ENCODE measurements at regions not wholly inside any gene's neighbourhood (a gene's known extent, or its start where the extent isn't known, plus 50 kb on each side); places are given as distances from the start of the nearest gene placed in this dataset.

DNA sequence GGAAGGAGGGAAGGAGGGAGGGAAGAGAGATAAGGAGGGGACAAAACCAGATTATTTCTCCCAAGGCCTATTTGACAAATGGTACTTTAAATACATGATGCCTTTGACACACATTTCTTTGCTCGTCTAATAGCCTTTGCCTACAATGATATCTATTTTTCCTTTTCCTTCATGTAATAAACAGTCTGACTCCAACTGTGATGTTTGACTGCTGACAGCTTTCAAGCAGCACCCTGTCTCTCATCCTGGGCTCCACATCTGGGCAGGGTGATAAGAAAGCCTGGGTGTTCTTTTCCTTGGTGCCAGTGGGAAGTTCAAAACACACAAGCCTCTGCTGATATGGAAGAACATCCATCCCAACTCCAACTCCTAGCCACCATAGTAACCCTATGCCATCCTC lies 1277.7 kb upstream of the NXPH2 start:
- DNase-seq = no peak

DNA sequence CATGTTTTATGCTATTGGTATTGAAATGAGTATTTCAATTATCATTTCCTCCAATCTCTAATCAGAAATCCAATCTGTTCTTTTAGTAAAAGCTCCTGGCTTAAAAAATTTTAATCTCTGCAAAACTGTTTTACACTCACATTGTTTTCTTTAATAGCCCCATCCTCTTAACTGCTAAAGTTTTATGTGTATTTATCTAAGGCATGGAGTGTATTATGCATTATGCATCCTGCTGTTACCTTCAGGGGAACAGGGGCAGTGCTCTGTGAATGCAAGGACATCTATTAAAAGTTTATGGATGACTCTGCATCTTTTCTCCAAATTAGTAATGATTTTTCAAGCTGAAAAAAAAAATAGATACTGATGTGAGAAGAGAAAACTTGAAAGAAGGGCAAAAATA lies 1261.6 kb upstream of the NXPH2 start:
- no peak for DNase-seq

DNA sequence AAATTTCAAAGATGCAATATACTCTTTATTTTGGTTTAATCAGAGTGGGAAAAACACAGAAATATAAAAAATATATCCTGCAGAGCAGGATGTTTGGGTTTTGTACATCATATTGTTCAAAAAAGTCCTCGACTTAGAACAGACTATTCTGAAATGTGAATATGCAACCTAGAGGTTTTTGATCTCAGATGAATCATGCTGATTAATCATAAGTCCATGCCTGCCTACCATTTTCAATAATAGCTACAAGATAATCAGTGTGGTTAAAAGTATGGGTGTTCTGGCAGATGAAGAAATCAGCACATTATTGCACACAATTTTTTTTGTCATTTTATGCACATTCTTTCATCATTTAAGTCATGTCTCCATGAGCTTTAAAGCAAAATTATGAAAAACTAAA lies 1261.0 kb upstream of the NXPH2 start:
- no peak for DNase-seq

DNA sequence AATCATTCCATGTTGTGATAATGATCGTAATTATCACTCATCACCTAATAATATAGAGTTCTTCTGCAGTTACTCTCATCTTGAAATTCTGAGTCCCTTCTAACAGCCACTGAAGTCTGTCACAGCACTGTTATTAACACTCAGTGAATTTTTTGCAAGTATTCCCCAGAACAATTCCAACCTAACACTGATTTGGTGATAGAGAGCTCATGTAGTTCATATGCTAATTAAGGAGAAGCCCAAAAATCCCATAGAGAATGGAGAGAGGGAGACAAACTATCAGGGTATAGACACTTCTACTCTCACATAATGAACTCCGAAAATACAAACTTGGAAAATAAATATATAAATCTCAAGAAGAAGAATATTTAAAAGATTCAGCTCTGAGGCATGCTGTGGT lies 1253.4 kb upstream of the NXPH2 start:
- no peak for DNase-seq

DNA sequence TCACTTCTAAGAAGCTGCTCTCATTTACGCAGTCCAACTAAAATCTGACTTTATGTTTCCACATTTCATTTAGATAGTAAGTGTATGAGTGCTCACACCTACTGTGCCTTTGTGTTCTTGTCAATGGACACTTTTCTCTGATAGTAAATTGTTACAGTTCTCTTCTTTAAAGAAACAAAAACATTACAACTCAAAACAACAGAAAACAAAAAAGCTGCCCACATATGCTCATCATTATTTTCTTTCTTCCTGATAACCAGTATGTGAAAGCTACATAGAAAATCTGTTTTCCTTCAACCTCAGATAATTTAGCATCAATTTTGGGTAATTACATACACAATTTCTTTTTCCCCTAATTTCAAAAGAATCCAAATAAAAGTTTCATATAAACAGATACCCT lies 1247.8 kb upstream of the NXPH2 start:
- no peak for DNase-seq

DNA sequence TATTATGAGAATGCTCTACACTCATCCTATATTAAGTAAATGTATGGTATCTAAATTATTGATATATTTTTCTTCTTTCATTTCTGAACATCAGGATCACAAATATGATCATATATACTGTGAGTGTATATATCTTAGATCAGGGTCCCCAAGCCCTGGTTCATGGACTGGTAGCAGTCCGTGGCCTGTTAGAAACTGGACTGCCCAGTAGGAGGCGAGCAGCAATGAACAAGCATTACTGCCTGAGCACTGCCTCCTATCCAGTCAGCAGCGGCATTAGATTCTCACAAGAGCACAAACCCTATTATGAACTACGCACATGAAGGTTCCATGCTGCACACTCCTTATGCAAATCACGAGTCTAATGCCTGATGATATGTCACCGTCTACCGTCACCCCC lies 1247.1 kb upstream of the NXPH2 start:
- DNase-seq = no peak

DNA sequence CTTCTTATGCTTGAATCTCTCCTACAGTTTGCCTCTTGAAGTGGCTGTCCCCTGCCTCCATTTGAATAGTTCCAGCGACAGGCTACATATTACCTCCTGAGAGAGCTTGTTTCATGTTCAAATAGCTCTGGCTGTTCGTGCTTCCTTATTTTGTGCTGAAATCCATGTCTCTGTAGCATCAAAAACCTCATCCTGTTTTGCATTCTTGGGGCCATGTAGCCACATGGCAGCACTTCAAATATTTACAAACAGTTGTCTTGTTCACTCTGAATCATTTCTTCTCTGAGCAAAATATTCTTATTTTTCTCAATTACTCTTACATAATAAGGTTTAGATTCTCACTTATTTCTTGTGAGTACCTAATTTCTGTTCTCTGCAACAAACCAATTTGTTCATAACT lies 1243.1 kb upstream of the NXPH2 start:
- DNase-seq = no peak

DNA sequence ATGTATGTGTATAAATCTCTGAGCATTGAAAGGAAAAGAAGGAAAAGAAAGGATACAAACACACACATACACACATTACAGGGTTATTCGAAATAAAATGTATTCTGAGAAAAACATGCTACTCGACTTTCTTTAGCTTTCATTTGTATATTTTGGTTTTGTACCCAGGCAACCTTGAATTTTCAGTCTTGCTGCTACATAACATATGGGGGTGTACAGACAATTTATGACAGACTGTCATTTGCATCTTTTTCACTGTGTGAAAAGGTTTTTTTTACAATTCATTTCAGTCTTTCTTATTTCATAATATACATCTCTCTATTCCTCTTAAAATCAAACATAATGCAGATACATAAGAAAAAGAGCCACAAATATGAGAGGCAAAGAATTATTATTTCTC lies 1238.4 kb upstream of the NXPH2 start:
- DNase-seq = no peak

DNA sequence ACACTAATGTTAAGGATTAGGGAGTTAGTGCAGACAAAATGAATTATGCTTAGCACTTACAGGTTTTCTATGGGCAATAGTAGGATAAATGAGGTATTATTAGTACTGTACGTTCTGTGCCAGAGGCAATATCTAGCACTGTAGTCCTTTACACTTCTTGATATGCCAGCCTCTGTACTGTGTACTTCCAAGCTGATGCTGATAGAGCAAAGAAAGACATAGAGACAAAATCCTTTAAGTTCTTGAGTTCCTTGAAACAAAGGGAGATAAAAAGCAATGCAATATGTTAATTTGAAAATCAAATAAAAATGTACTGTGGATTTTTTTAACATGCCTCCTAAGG lies 1234.0 kb upstream of the NXPH2 start:
- DNase-seq = no peak

DNA sequence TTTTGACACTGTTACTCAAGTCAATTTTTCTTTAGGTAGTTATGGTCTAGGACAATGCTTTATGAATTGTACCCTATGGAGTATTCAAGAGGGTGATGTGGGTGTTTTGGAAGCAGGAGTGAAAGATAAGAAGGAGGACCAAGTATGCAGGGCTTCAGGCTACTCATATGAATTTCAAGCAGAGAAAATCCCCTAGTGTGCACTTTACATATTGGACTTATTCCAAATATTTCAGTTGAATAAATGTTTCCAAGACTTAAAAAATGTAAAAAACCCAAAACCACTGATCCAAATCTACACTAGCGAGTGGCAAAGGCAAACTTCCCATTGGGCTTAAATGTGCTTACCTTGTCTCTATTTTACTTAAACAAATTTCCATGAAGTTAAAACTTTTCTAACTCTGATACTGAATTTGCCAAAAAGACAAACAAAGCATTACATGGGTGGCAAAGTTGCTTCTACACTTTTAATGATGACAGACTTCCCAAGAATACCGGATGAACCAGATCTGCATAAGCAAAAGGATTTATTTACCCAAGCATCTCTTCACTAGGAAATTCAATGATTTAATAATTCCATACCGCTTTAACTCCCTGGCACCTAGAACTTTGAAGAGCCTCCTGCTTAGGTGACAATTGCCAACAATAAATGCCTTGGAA lies 1233.5 kb upstream of the NXPH2 start:
- no peak for DNase-seq

DNA sequence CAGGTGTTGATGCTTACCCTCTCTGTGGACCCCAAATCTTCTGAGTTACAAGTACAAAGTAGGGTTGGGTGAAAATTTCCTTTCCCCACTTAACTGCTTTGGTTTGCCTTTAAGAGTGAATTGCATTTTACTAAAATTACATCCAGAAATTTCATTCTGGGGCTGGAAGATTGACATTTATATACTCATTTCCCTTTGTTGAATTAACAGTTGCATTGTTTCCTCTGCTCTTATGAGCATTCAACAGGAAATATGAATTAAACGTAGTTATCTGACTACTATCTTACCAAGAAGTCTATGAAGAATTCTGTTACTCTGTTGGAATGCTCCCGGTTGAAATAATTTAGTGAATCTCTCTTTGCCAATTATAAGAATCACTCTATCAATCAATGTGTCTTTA lies 1231.1 kb upstream of the NXPH2 start:
- DNase-seq = no peak

DNA sequence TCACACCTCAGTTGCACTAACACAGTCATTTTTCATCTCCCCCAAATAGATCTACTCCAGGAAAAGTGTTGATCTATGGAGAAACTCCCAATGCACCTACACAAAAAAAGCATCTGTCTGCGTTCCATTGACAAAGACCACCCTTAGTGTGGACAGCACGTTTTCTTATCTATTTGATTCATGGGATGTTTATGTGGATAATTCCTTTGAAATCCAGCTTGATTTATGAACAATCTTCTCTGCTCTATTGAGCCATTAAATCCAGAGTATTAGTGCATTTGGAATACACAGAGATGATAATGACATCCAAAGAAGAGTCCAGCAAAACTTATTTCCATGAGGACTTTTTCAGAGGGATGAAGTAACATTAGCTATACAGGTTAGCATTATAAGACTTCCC lies 1221.9 kb upstream of the NXPH2 start:
- no peak for DNase-seq

DNA sequence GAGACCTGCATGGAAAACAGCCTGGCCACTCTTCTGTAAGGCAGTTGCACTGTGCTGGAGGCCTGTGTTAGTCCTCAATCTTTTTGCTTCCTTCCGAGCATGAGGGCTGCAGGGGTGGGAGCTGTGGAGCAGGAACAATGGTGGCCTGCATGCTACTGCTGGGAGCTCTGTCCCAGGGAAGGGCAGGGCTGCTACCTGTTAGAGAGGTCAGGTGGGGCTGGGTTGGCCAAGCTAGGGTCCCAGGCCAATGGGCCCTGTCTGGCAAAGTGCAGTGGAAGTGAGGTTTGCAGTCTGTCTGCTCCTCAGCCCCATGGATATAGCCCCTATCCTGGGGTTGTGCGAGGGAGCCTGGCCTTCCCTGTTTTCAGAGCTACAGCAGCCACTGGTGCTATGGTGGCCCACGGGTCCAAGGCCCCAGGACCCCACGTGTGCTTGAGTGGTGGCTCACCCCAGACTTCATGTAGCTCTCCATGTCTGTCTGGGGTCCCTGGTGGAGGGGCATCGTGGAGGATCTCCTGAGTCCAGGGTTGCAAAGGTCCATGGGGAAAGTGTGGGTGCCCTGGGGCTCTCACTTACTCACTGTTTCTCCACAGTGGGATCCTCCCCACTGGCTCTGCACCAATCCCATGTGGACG lies 1212.6 kb upstream of the NXPH2 start:
- no peak for DNase-seq

DNA sequence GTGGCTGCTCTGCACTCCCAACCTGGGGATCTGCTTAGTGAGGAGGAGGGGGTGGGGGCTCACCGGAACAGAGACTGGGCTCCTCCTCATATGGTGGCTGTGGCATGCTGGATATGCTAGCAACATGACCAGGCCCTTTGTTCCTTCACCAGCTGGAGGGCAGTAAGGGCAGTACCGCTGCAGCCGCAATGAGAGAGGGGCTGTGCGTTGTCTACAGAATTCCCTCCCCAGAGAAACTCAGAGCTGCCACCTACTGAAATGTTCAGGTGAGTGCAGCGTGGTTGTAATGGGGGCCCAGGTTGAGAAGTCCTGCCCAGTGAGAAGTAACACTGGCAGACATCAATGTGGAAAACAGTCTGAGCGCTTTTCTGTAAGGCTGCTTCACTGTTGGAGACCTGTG lies 1211.9 kb upstream of the NXPH2 start:
- no peak for DNase-seq

DNA sequence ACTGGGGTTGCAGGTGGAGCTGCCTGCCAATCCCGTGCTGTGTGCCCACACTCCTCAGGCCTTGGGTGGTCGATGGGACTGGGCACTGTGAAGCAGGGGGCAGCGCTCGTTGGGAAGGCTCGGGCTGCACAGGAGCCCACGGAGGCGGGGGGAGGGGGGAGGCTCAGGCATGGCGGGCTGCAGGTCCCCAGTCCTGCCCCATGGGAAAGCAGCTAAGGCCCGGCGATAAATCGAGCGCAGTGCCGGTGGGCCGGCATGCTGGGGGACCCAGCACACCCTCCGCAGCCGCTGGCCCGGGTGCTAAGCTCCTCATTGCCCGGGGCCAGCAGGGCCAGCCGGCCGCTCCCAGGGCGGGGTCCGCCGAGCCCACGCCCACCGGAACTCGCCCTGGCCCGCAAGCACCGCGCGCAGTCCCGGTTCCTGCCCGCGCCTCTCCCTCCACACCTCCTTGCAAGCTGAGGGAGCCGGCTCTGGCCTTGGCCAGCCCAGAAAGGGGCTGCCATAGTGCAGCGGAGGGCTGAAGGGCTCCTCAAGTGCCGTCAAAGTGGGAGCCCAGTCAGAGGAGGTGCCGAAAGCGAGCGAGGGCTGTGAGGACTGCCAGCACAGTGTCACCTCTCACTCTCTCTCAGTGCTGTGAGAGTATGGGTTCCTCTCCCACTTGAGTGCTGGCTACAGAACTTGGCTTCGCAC lies 1210.6 kb upstream of the NXPH2 start:
- no peak for DNase-seq

DNA sequence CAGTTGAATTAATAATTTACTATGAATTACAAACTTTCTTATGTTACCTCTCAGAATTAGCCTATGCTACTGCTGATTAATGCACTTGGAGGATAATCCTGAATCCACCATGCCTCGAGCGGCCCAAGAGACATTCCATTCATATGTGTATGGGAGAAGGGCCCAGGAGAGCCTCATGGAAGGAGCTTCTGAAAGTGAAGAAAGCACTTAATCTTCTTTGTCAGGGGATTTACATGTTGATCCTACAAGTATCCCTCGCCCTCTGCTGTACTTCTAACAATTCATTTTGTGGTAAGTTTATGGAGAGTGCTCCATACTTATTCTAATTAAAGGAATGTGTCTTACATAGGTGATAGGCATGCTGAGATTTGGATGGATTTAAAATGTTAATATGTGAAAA lies 1189.1 kb upstream of the NXPH2 start:
- DNase-seq = no peak

DNA sequence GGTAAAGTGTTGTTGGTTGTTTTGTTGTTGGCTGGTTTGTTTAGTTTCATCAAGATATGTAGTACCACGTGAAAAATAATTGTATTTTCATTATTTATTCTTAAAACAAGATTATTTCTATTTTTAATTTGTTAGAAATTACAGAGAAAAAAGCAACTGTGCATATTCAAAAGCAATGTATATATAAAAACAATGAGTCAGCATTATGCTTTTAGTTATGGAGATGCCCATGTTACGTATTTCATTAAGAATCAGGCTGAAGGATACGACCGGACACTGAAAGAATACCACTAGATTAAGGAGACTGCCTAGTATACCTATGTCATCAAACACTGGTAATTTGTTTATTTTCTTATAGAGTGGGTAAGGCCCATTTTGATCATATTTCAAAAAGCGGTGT lies 1188.4 kb upstream of the NXPH2 start:
- DNase-seq = no peak

DNA sequence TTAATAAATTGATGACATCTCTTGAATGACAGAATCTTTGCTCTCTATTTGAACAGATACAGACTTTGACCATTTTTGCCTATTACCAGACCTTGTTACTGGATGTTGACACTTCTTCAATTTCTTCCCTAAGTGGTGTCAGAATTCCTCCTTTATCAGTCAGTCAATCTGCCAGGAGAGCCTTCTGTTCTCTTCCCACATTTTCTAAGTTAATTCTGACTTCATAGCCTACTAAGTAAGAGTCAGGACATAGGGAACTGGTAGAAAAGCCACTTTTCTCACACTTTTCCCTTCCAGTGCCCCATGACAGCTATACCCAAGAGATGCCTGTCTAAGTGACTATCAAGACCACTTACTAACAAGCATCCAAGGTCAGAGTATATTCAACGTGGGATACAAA lies 1187.5 kb upstream of the NXPH2 start:
- no peak for DNase-seq

DNA sequence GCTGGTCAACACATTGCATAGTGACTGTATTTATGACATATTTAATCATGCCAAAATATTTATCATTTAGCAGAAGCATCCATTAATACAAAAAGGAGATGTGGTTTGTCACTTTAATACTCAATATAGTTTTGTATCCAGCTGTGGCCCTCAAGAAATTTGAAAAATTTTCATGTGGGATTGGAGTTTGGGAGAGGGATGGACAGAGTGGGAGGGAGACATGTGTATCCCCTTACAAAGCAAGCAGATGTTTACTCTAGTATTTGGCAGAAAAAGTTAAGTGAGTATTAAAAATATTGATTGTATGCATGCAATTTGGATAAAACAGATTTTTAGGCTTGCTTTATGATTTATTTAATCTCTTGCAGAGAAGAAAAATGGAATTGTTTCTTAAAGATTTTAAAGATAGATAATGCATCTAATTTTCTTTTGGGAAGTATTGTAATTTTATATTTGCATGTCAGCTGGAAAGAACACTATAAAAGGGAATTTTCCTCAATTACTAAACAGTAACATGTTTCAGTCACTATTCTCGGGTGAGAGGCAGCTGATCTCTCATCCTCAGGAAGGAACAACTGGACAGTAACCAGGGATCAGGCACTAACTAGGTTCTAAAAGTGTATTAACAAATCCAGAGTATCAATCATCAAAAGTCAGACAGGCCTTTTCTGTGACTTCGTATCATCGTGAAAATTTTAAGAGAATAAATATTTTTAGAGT lies 1184.7 kb upstream of the NXPH2 start:
- DNase-seq = no peak

DNA sequence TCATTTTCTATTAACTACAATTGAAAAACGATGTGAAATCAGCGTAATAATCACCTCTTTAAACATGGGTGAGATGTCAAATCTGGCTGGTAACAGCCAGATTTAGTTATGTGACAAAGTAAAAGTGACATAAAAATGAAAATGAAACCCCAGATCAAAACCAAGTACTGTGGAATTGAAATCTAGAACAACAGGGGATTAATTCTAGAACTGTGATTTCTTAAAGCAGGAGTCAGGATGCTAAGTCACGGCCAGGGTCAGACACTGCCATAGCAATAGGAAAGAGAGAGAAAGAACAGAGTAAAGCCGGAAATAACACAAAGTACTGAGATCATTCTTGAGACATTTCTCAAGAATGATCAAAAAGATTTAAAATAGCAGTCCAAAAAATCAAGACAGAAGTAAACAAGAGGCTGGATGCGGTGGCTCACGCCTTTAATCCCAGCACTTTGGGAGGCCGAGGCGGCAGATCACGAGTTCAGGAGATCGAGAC lies 1183.7 kb upstream of the NXPH2 start:
- no peak for DNase-seq

DNA sequence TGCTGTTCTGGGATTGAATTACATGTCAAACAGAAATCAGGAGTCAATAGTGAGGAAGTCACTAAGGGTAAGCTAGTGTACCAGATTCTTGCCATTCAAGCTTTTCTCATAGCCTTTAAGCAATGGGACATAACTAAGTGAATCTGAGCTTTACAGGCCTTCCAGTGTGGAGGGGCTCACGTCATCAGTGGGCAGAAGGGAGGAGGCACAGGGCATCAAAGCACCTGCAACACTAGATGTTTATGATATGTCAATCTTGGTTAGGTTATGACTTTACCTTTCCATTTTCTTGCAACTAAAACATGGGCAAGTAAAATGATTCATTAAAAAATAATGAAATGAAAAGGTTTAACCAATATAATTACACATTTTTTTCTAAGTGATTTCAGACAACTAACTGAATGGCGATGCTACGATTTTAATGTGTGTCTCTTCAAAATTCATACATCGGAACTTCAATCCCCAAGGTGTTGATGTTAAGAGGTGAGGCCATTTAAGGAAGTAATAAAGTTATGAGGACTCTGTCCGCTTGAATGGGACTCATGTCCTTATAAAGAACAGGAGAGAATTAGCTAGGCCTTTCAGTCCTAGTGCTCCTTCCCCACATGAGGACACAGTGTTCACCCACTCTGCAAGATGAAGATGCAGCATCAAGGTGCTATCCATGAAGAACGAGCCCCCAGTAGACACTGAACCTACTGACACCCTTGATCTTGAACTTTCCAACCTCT lies 1169.2 kb upstream of the NXPH2 start:
- DNase-seq = no peak

DNA sequence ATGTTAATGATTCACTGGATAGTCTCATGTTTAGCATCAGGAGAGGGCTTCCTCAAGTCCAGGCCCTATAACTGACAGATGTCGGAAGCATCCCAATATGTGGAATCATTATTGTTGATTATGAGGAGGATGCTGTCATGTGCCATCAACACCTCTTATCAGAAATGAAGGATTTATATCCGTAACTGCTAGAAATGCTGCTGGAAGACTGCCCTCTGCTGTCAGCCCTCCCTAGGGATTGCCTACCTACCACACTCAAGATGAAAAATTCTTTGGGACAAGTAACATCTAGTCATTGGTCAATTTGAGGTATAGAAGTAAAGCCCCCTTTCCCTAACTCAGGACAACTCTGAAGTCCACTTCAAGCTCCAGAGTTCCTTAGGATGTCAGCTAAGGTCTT lies 1166.5 kb upstream of the NXPH2 start:
- DNase-seq = no peak

DNA sequence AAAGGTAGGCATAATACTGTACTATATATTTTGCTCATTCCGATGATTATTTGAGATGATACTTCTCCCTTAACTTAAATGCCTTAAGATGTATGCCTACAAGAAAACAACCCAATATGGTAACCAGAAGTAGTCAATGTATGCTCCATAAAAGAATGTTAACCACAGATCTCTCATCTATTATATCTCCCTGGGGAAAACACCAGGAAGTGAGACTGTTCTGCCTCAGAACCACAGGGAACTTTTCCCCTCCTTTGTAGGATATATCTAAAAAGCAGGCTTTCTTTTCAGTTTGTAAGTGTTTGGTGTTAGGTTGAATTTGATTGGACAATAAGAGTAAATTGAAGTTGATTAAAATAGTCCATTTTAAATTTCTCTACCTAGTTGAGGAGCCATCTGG lies 1160.5 kb upstream of the NXPH2 start:
- DNase-seq = no peak

Data from COR-L47 (cell line).